Endothelial cell of umbilical vein (primary cell): ENCODE measurements at regions not wholly inside any gene's neighbourhood (a gene's known extent, or its start where the extent isn't known, plus 50 kb on each side); places are given as distances from the start of the nearest gene placed in this dataset.

Experiments
- BruUV-seq: library from RNA; stranded (reverse); fragments of 400-500 nt; replicated peaks from 2 replicates; lab custom pipeline; 2021; lab: Mats Ljungman, UMichigan
- CTCF ChIA-PET: fragments of 300-600, 350-600 bp; sonication (Branson Sonifier 250); formaldehyde crosslinking; loops from one replicate; lab custom pipeline; 2021; ENCODE audit warnings: antibody characterized with exemption, inconsistent platforms; lab: Charles Lee
- POLR2A ChIA-PET: fragments of 300-600, 350-600 bp; sonication (Branson Sonifier 250); formaldehyde crosslinking; loops from one replicate; lab custom pipeline; 2021; ENCODE audit warnings: antibody characterized with exemption, inconsistent platforms; lab: Charles Lee
- DNase-seq: peaks from one replicate; pipeline ENCODE4 v3.0.0-alpha.2; 2011; ENCODE audit warnings: low read depth, low spot score
- FAIRE-seq: peaks from 2 replicates; lab custom pipeline; 2011; peaks lifted over from hg19 to GRCh38; lab: Jason Lieb, UNC
- H2AFZ ChIP-seq: 2 replicates; pipeline ENCODE4 v1.6.0; 2012; ENCODE audit warnings: low read depth, low read length, control low read depth, inconsistent platforms
- H3K27ac ChIP-seq: 2 replicates; pipeline ENCODE4 v1.5.1; 2011; ENCODE audit warnings: low read depth, mild to moderate bottlenecking, control low read depth, low read length, moderate library complexity; ENCODE audit not compliant: insufficient read depth
- H3K27me3 ChIP-seq, 2 experiments: 2 replicates each; pipeline versions ENCODE4 v1.6.0 to v1.6.1; 2011; ENCODE audit warnings: low read length in 2 of 2, mixed read lengths in 1 of 2; ENCODE audit not compliant: control insufficient read depth in 2 of 2, insufficient read depth in 2 of 2
- H3K36me3 ChIP-seq, 2 experiments: 2 replicates in 1 of 2; 3 replicates in 1 of 2; pipeline ENCODE4 v1.5.1; 2011; ENCODE audit warnings: low read length in 2 of 2, mild to moderate bottlenecking in 1 of 2, moderate library complexity in 1 of 2; ENCODE audit not compliant: control insufficient read depth in 2 of 2, insufficient read depth in 2 of 2; ENCODE audit errors: extremely low read depth in 1 of 2
- H3K4me1 ChIP-seq: 3 replicates; pipeline ENCODE4 v1.5.1; 2011; ENCODE audit warnings: mild to moderate bottlenecking, low read length; ENCODE audit not compliant: control insufficient read depth, insufficient read depth; ENCODE audit errors: extremely low read depth
- H3K4me2 ChIP-seq: 2 replicates; pipeline ENCODE4 v1.6.1; 2011; ENCODE audit warnings: low read length, control low read depth, mixed read lengths; ENCODE audit not compliant: insufficient read depth
- H3K4me3 ChIP-seq, 3 experiments: fragments of 200-600 bp in 1 of 3; sonication (generic), shearing (Covaris generic) in 1 of 3; replicated peaks in 1 of 3; 2 replicates each; pipeline ENCODE4 v1.5.1; 2011 to 2016; ENCODE audit warnings: control low read depth in 3 of 3, low read length in 3 of 3, mild to moderate bottlenecking in 2 of 3, inconsistent platforms in 1 of 3, low read depth in 1 of 3, moderate library complexity in 1 of 3; ENCODE audit not compliant: insufficient read depth in 1 of 3
- H3K79me2 ChIP-seq: 2 replicates; pipeline ENCODE4 v1.6.0; 2012; ENCODE audit warnings: low read length, inconsistent platforms; ENCODE audit not compliant: control insufficient read depth, insufficient read depth
- H3K9ac ChIP-seq: replicated peaks from 2 replicates; pipeline ENCODE3; 2011; ENCODE audit warnings: low read length, control low read depth; ENCODE audit not compliant: insufficient read depth; ENCODE audit errors: extremely low read depth
- H3K9me1 ChIP-seq: replicated peaks from 3 replicates; pipeline ENCODE4 v1.6.0; 2011; ENCODE audit warnings: mild to moderate bottlenecking, low read length; ENCODE audit not compliant: control insufficient read depth, insufficient read depth; ENCODE audit errors: extremely low read depth
- H3K9me3 ChIP-seq: replicated peaks from 2 replicates; pipeline ENCODE4 v1.5.1; 2012; ENCODE audit warnings: low read length, inconsistent platforms; ENCODE audit not compliant: control insufficient read depth, insufficient read depth
- H4K20me1 ChIP-seq: replicated peaks from 2 replicates; pipeline ENCODE3; 2011; ENCODE audit warnings: mild to moderate bottlenecking, low read length; ENCODE audit not compliant: control insufficient read depth, insufficient read depth; ENCODE audit errors: extremely low read depth
- EZH2 ChIP-seq: IDR thresholded peaks from 2 replicates; pipeline ENCODE4 v1.6.1; 2012; ENCODE audit warnings: borderline replicate concordance, low read depth, mild to moderate bottlenecking, moderate library complexity, low read length, inconsistent platforms; ENCODE audit not compliant: severe bottlenecking
- FOS ChIP-seq: IDR thresholded peaks from 2 replicates; pipeline ENCODE4 v1.6.1; 2011; ENCODE audit warnings: mild to moderate bottlenecking, low read length, moderate library complexity, borderline replicate concordance; ENCODE audit not compliant: insufficient read depth
- GATA2 ChIP-seq: IDR thresholded peaks from 2 replicates; pipeline ENCODE4 v1.7.0; 2011; ENCODE audit warnings: low read depth, mild to moderate bottlenecking, moderate library complexity, mixed read lengths, low read length; ENCODE audit not compliant: insufficient read length, insufficient read depth
- JUN ChIP-seq: IDR thresholded peaks from 2 replicates; pipeline ENCODE4 v1.6.1; 2011; ENCODE audit warnings: borderline replicate concordance, low read depth; ENCODE audit not compliant: insufficient read length, insufficient read depth
- MYC ChIP-seq: IDR thresholded peaks from one replicate; pipeline ENCODE4 v1.6.1; 2011; ENCODE audit warnings: mild to moderate bottlenecking, low read depth, low read length
- POLR2A ChIP-seq: IDR thresholded peaks from 2 replicates; pipeline ENCODE4 v1.6.1; 2012; ENCODE audit warnings: low read depth, mild to moderate bottlenecking, control low read depth, low read length
- POLR2AphosphoS5 ChIP-seq: IDR thresholded peaks from 2 replicates; pipeline ENCODE4 v1.6.1; 2012; ENCODE audit warnings: low read depth, mild to moderate bottlenecking, control low read depth, low read length, moderate library complexity; ENCODE audit not compliant: insufficient read depth
- dilution Hi-C: fragments of 300-500 bp; cut with MboI; formaldehyde crosslinking; loops from one replicate; pipeline ENCODE4 v1.15.0; 2019; ENCODE audit warnings: low sequenced_read_pairs; ENCODE audit not compliant: extremely low pct_ligation_motif_present
- intact Hi-C: fragments of 100-400 bp; cut with micrococcal nuclease; formaldehyde crosslinking; loops from one replicate; pipeline ENCODE4 v1.10.0; 2022
- TF ChIP-seq, protein P1 (sequence below), 2 donors: IDR thresholded peaks; 1 replicate in 1 of 2; 2 replicates in 1 of 2; pipeline ENCODE4 v1.5.1; 2011; ENCODE audit warnings: low read length in 2 of 2, mild to moderate bottlenecking in 2 of 2, moderate library complexity in 2 of 2, control low read depth in 1 of 2, inconsistent platforms in 1 of 2, low read depth in 1 of 2; ENCODE audit not compliant: insufficient read depth in 1 of 2; ENCODE audit errors: extremely low read depth in 1 of 2
- TF ChIP-seq, protein P2 (sequence below): IDR thresholded peaks from 2 replicates; pipeline ENCODE4 v1.6.1; 2011; ENCODE audit not compliant: insufficient read depth, insufficient read length

DNA sequence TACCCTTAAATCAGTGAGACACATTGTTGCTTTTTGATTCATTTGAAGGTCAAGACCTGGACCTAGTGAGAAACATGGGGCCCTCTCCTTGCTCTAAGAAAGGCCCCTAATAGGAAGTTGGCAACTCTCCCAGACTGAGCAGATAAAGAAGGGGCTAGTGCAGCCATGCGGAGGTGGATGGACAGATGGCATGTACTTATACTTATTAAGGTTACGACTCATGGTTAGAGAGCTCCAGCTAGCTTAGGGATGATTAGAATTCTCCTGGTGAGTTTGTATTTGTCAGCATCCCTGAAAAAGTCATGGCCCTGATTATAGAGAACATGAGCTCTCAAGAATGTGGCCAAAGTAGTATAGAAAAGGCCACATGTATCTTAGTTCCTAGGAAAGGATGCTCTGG is 112.1 kb upstream of the BDNF start:
- dilution Hi-C loops (no loop called here), intact Hi-C loops (no loop called here)
- Histone ChIP-seq H3K4me1 (no peaks in the 10 kb centered on the region), H3K27me3 (peaks cover 5 to 25% of the 10 kb centered on the region in 2 experiments), H3K79me2 (no peaks in the 10 kb centered on the region), H3K9me1 (no peaks in the 10 kb centered on the region), H3K9me3 (no peaks in the 10 kb centered on the region), H3K4me2 (no peak overlapping the region), H3K4me3 (no peak overlapping the region), H4K20me1 (no peaks in the 10 kb centered on the region), H3K36me3 (no peaks in the 10 kb centered on the region), H2AFZ (no peak overlapping the region), H3K27ac (no peak overlapping the region), H3K9ac (no peak overlapping the region)
- no peak for TF ChIP-seq MYC
- TF ChIP-seq, protein P1, sequence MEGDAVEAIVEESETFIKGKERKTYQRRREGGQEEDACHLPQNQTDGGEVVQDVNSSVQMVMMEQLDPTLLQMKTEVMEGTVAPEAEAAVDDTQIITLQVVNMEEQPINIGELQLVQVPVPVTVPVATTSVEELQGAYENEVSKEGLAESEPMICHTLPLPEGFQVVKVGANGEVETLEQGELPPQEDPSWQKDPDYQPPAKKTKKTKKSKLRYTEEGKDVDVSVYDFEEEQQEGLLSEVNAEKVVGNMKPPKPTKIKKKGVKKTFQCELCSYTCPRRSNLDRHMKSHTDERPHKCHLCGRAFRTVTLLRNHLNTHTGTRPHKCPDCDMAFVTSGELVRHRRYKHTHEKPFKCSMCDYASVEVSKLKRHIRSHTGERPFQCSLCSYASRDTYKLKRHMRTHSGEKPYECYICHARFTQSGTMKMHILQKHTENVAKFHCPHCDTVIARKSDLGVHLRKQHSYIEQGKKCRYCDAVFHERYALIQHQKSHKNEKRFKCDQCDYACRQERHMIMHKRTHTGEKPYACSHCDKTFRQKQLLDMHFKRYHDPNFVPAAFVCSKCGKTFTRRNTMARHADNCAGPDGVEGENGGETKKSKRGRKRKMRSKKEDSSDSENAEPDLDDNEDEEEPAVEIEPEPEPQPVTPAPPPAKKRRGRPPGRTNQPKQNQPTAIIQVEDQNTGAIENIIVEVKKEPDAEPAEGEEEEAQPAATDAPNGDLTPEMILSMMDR (IDR thresholded peaks at IDR 0.05; ENCODE audit: extremely low read depth in 1 of 2, insufficient read depth in 1 of 2, low read depth in 1 of 2, low read length in 2 of 2) = no peak
- TF ChIP-seq POLR2AphosphoS5 = no peak
- no peak for TF ChIP-seq FOS
- no peak for TF ChIP-seq EZH2
- TF ChIP-seq, protein P2, sequence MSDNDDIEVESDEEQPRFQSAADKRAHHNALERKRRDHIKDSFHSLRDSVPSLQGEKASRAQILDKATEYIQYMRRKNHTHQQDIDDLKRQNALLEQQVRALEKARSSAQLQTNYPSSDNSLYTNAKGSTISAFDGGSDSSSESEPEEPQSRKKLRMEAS = no peak
- no peak for TF ChIP-seq POLR2A
- no peak for TF ChIP-seq GATA2
- no peak for TF ChIP-seq JUN
- DNase-seq (no peak), FAIRE-seq (no peak)
- POLR2A ChIA-PET = no interaction called here
- CTCF ChIA-PET = interaction anchor here (1.8 kb wide), 1 partner anchor 15 kb away, joined by 4 read pairs; no protein-coding TSS in a partner anchor
- no TSS peak for BruUV-seq
